GM04503 (cell line): ENCODE measurements at regions not wholly inside any gene's neighbourhood (a gene's known extent, or its start where the extent isn't known, plus 50 kb on each side); places are given as distances from the start of the nearest gene placed in this dataset.
"Not testable (repeated sequence)": the region's sequence is repeated elsewhere in the genome, so short reads cannot be mapped to it uniquely, and the experiment has no call there.

Source experiments
- DNase-seq: peaks from one replicate; pipeline ENCODE4 v3.0.0-alpha.2; 2012; ENCODE audit warnings: low read depth

GRCh38 chr6:84353459-84354423 lies 126.3 kb upstream of the CEP162 start:
- DNase-seq: no peak

- no peak for DNase-seq
Measured at GRCh38 chr6:84350397-84350796, 123.0 kb upstream of the CEP162 start.

- DNase-seq: no peak
Measured at GRCh38 chr6:84349542-84349941, 122.1 kb upstream of the CEP162 start.

GRCh38 chr6:84348801-84349200 lies 121.4 kb upstream of the CEP162 start:
- DNase-seq: no peak

GRCh38 chr6:84346372-84346771 lies 118.9 kb upstream of the CEP162 start:
- DNase-seq: no peak

- DNase-seq: no peak
Measured at GRCh38 chr6:84344005-84344404, 116.6 kb upstream of the CEP162 start.

GRCh38 chr6:84340422-84340821 lies 113.0 kb upstream of the CEP162 start:
- DNase-seq: no peak

GRCh38 chr6:84333842-84334241 lies 106.4 kb upstream of the CEP162 start:
- no peak for DNase-seq

GRCh38 chr6:84332139-84333034 lies 104.9 kb upstream of the CEP162 start:
- no peak for DNase-seq

GRCh38 chr6:84330325-84330724 lies 102.9 kb upstream of the CEP162 start:
- no peak for DNase-seq

- DNase-seq: no peak
Measured at GRCh38 chr6:84329516-84329915, 102.1 kb upstream of the CEP162 start.

- DNase-seq: no peak
Measured at GRCh38 chr6:84329077-84329476, 101.6 kb upstream of the CEP162 start.

- DNase-seq: no peak
Measured at GRCh38 chr6:84317463-84317862, 90.0 kb upstream of the CEP162 start.

- no peak for DNase-seq
Measured at GRCh38 chr6:84314377-84314898, 87.0 kb upstream of the CEP162 start.

- no peak for DNase-seq
Measured at GRCh38 chr6:84309336-84309735, 81.9 kb upstream of the CEP162 start.

- DNase-seq: no peak
Measured at GRCh38 chr6:84304881-84305280, 77.4 kb upstream of the CEP162 start.

- DNase-seq: not testable (repeated sequence)
Measured at GRCh38 chr6:84291033-84291432, 63.6 kb upstream of the CEP162 start.

GRCh38 chr6:84284428-84285049 lies 57.1 kb upstream of the CEP162 start:
- no peak for DNase-seq

GRCh38 chr6:84282550-84282949 lies 55.1 kb upstream of the CEP162 start:
- peak; percentile 21 for DNase-seq

- no peak for DNase-seq
Measured at GRCh38 chr6:84280639-84281038, 53.2 kb upstream of the CEP162 start.

GRCh38 chr6:84280030-84280429 lies 52.6 kb upstream of the CEP162 start:
- DNase-seq: peak; percentile 41
